Hepatocyte (in vitro differentiated cells): ENCODE measurements at regions not wholly inside any gene's neighbourhood (a gene's known extent, or its start where the extent isn't known, plus 50 kb on each side); places are given as distances from the start of the nearest gene placed in this dataset.

Experiments used
- DNase-seq: peaks from one replicate; pipeline ENCODE4 v3.0.0-alpha.2; 2016; ENCODE audit warnings: low spot score
- H2AFZ ChIP-seq: fragments of 200-600 bp; sonication (generic); 2 replicates; pipeline ENCODE4 v1.6.0; 2016; ENCODE audit warnings: antibody characterized with exemption, mild to moderate bottlenecking
- H3K27ac ChIP-seq: fragments of 200-600 bp; sonication (generic); 2 replicates; pipeline ENCODE4 v1.5.1; 2016; ENCODE audit warnings: mild to moderate bottlenecking
- H3K27me3 ChIP-seq: fragments of 200-600 bp; sonication (generic); 2 replicates; pipeline ENCODE4 v1.6.1; 2016
- H3K36me3 ChIP-seq: fragments of 200-600 bp; sonication (generic); replicated peaks from 2 replicates; pipeline ENCODE4 v1.5.1; 2016; ENCODE audit warnings: low read depth; ENCODE audit not compliant: insufficient read depth
- H3K4me1 ChIP-seq: fragments of 200-600 bp; sonication (generic); 2 replicates; pipeline ENCODE4 v1.5.1; 2016; ENCODE audit warnings: mild to moderate bottlenecking, moderate library complexity; ENCODE audit not compliant: insufficient read depth
- H3K4me2 ChIP-seq: fragments of 200-600 bp; sonication (generic); 2 replicates; pipeline ENCODE4 v1.6.0; 2016
- H3K4me3 ChIP-seq: fragments of 200-600 bp; sonication (generic); 2 replicates; pipeline ENCODE4 v1.5.1; 2016; ENCODE audit warnings: mild to moderate bottlenecking
- H3K79me2 ChIP-seq: fragments of 200-600 bp; sonication (generic); 2 replicates; pipeline ENCODE4 v1.6.0; 2017; ENCODE audit warnings: mild to moderate bottlenecking
- H3K9me2 ChIP-seq: fragments of 200-600 bp; sonication (generic); replicated peaks from 2 replicates; pipeline ENCODE4 v1.6.0; 2017; ENCODE audit warnings: mild to moderate bottlenecking; ENCODE audit not compliant: insufficient read depth
- H3K9me3 ChIP-seq: fragments of 200-600 bp; sonication (generic); 2 replicates; pipeline ENCODE4 v1.5.1; 2016; ENCODE audit warnings: low read depth, mild to moderate bottlenecking
- H4K20me1 ChIP-seq: fragments of 200-600 bp; sonication (generic); 2 replicates; pipeline ENCODE4 v1.6.0; 2016; ENCODE audit warnings: mild to moderate bottlenecking; ENCODE audit not compliant: insufficient read depth, poor library complexity, severe bottlenecking
- CTCF ChIP-seq: fragments of 200-600 bp; sonication (generic); IDR thresholded peaks from 2 replicates; pipeline ENCODE4 v1.5.1; 2016; ENCODE audit warnings: antibody characterized with exemption, mild to moderate bottlenecking; ENCODE audit not compliant: poor library complexity
- EZH2 ChIP-seq: fragments of 200-600 bp; sonication (generic); IDR thresholded peaks from 2 replicates; pipeline ENCODE4 v1.6.1; 2016; ENCODE audit warnings: antibody characterized with exemption, mild to moderate bottlenecking, borderline replicate concordance
- EZH2phosphoT487 ChIP-seq: fragments of 200-600 bp; sonication (generic); IDR thresholded peaks from one replicate; pipeline ENCODE4 v1.6.1; 2018; ENCODE audit warnings: antibody characterized with exemption, mild to moderate bottlenecking, low read depth, moderate library complexity; ENCODE audit not compliant: unreplicated experiment, severe bottlenecking
- WGBS: methylation state at CpG from one replicate; pipeline ENCODE4 v1.1.6; 2016; ENCODE audit warnings: low lambda C conversion rate; ENCODE audit errors: missing lambda C conversion rate; 5-methylcytosine and 5-hydroxymethylcytosine counted together

- Histone ChIP-seq H3K79me2 (no peaks in the 10 kb centered on the region), H2AFZ (no peak overlapping the region), H3K27ac (no peak overlapping the region), H3K27me3 (no peaks in the 10 kb centered on the region), H4K20me1 (no peaks in the 10 kb centered on the region), H3K4me3 (no peak overlapping the region), H3K9me3 (no peaks in the 10 kb centered on the region), H3K36me3 (no peaks in the 10 kb centered on the region), H3K4me2 (no peak overlapping the region), H3K9me2 (no peaks in the 10 kb centered on the region), H3K4me1 (no peaks in the 10 kb centered on the region)
- no peak for DNase-seq
- no peak for TF ChIP-seq EZH2
- TF ChIP-seq CTCF: no peak
- no peak for TF ChIP-seq EZH2phosphoT487
- 99% methylated on average over 3 of the region's 3 CpGs for WGBS
These were observed 663.3 kb downstream of the ELAVL2 start for GRCh38 chr9:23162789-23163188.

- peaks cover 3% of the 10 kb centered on the region for H3K9me3 ChIP-seq
- no peak overlapping the region for H3K4me2 ChIP-seq
- H2AFZ ChIP-seq: no peak overlapping the region
- H3K79me2 ChIP-seq: no peaks in the 10 kb centered on the region
- H3K4me1 ChIP-seq: no peaks in the 10 kb centered on the region
- no peaks in the 10 kb centered on the region for H4K20me1 ChIP-seq
- no peaks in the 10 kb centered on the region for H3K27me3 ChIP-seq
- TF ChIP-seq CTCF (no peak), EZH2 (no peak), EZH2phosphoT487 (no peak)
- H3K36me3 ChIP-seq: no peaks in the 10 kb centered on the region
- DNase-seq: no peak
- no peaks in the 10 kb centered on the region for H3K9me2 ChIP-seq
- H3K4me3 ChIP-seq: no peak overlapping the region
- no peak overlapping the region for H3K27ac ChIP-seq
These were observed 654.6 kb downstream of the ELAVL2 start for GRCh38 chr9:23171479-23171878.

- DNase-seq: no peak
- no peaks in the 10 kb centered on the region for H3K27me3 ChIP-seq
- H3K9me3 ChIP-seq: peaks cover 3% of the 10 kb centered on the region
- H3K4me1 ChIP-seq: no peaks in the 10 kb centered on the region
- H4K20me1 ChIP-seq: no peaks in the 10 kb centered on the region
- no peak overlapping the region for H3K4me2 ChIP-seq
- H3K27ac ChIP-seq: no peak overlapping the region
- H3K9me2 ChIP-seq: no peaks in the 10 kb centered on the region
- no peak overlapping the region for H3K4me3 ChIP-seq
- WGBS: 84% methylated on average over 4 of the region's 4 CpGs
- TF ChIP-seq EZH2phosphoT487: no peak
- TF ChIP-seq EZH2: no peak
- no peak for TF ChIP-seq CTCF
- no peaks in the 10 kb centered on the region for H3K79me2 ChIP-seq
- no peak overlapping the region for H2AFZ ChIP-seq
- no peaks in the 10 kb centered on the region for H3K36me3 ChIP-seq
These were observed 653.8 kb downstream of the ELAVL2 start for GRCh38 chr9:23172206-23172605.
